CD8-positive, alpha-beta memory T cell (primary cell): ENCODE measurements at regions not wholly inside any gene's neighbourhood (a gene's known extent, or its start where the extent isn't known, plus 50 kb on each side); places are given as distances from the start of the nearest gene placed in this dataset.

Source experiments
- CTCF ChIA-PET: fragments of 350-600 bp; sonication (Branson Sonifier 250); formaldehyde crosslinking; loops from one replicate; lab custom pipeline; 2021; ENCODE audit warnings: antibody characterized with exemption; lab: Charles Lee
- POLR2A ChIA-PET: fragments of 350-600 bp; sonication (Branson Sonifier 250); formaldehyde crosslinking; loops from one replicate; lab custom pipeline; 2021; ENCODE audit warnings: antibody characterized with exemption; lab: Charles Lee
- DNase-seq, 5 donors: peaks; one replicate each; pipeline versions ENCODE4 v3.0.0 to v3.0.0-alpha.2; 2020 to 2022; ENCODE audit warnings: mixed read lengths in 1 of 5
- H3K27ac ChIP-seq: one replicate; pipeline ENCODE4 v1.7.0; 2013; ENCODE audit warnings: low read depth, mild to moderate bottlenecking, low read length, moderate library complexity
- H3K27me3 ChIP-seq: 2 replicates; pipeline ENCODE4 v1.7.0; 2013; ENCODE audit warnings: low read length, mild to moderate bottlenecking; ENCODE audit not compliant: insufficient read depth, poor library complexity, severe bottlenecking
- H3K36me3 ChIP-seq: 2 replicates; pipeline ENCODE4 v1.7.0; 2013; ENCODE audit warnings: mild to moderate bottlenecking, low read length, moderate library complexity; ENCODE audit not compliant: insufficient read depth
- H3K4me1 ChIP-seq: 2 replicates; pipeline ENCODE4 v1.7.0; 2013; ENCODE audit warnings: mild to moderate bottlenecking, low read length, moderate library complexity; ENCODE audit not compliant: insufficient read depth
- H3K4me3 ChIP-seq: 2 replicates; pipeline ENCODE4 v1.7.0; 2013; ENCODE audit warnings: mild to moderate bottlenecking, low read length
- H3K9me3 ChIP-seq: 2 replicates; pipeline ENCODE4 v1.7.0; 2013; ENCODE audit warnings: mild to moderate bottlenecking, low read length
- H3K27ac Mint-ChIP-seq, 8 donors: one replicate each; pipeline ENCODE4 v1.8.0; 2020 to 2021; ENCODE audit warnings: mixed read lengths in 8 of 8, mild to moderate bottlenecking in 6 of 8, inconsistent platforms in 3 of 8, moderate library complexity in 3 of 8
- H3K27me3 Mint-ChIP-seq, 2 donors: one replicate each; pipeline ENCODE4 v1.8.0; 2020 to 2021; ENCODE audit warnings: mixed read lengths in 2 of 2, mild to moderate bottlenecking in 1 of 2, moderate library complexity in 1 of 2
- H3K36me3 Mint-ChIP-seq, 3 donors: one replicate each; pipeline ENCODE4 v1.8.0; 2020 to 2021; ENCODE audit warnings: mixed read lengths in 3 of 3, inconsistent platforms in 1 of 3, mild to moderate bottlenecking in 1 of 3
- H3K4me1 Mint-ChIP-seq, 3 donors: one replicate each; pipeline ENCODE4 v1.8.0; 2020 to 2021; ENCODE audit warnings: mixed read lengths in 3 of 3, inconsistent platforms in 1 of 3, mild to moderate bottlenecking in 1 of 3
- H3K4me3 Mint-ChIP-seq, 7 donors: one replicate each; pipeline ENCODE4 v1.8.0; 2020 to 2021; ENCODE audit warnings: mixed read lengths in 7 of 7, mild to moderate bottlenecking in 6 of 7, moderate library complexity in 4 of 7, inconsistent platforms in 2 of 7
- H3K9me3 Mint-ChIP-seq, 5 donors: one replicate each; pipeline ENCODE4 v1.8.0; 2020 to 2022; ENCODE audit warnings: mixed read lengths in 5 of 5, mild to moderate bottlenecking in 3 of 5, moderate library complexity in 2 of 5, inconsistent platforms in 1 of 5

- Mint-ChIP-seq H3K27ac (no peak overlapping the region), H3K4me3 (no peak overlapping the region), H3K9me3 (no peaks in the 10 kb centered on the region), H3K4me1 (peaks cover 0 to 1% (median 0%) of the 10 kb centered on the region in 3 donors), H3K36me3 (no peaks in the 10 kb centered on the region), H3K27me3 (peaks cover 0 to 5% of the 10 kb centered on the region in 2 donors)
- Histone ChIP-seq H3K4me3 (no peak overlapping the region), H3K27ac (no peak overlapping the region), H3K27me3 (no peaks in the 10 kb centered on the region), H3K4me1 (no peaks in the 10 kb centered on the region), H3K9me3 (no peaks in the 10 kb centered on the region), H3K36me3 (no peaks in the 10 kb centered on the region)
- ChIA-PET CTCF (no interaction called here), POLR2A (no interaction called here)
- no peak for DNase-seq
Measured at GRCh38 chr9:89969881-89970639, 365.2 kb downstream of the GADD45G start.

- POLR2A ChIA-PET = no interaction called here
- H3K4me3 ChIP-seq = no peak overlapping the region
Measured at GRCh38 chr9:89970701-89971100, 365.9 kb downstream of the GADD45G start.

GRCh38 chr9:89972535-89972934, 367.7 kb downstream of the GADD45G start:
- Mint-ChIP-seq H3K36me3 (no peaks in the 10 kb centered on the region), H3K27me3 (peaks cover 0 to 5% of the 10 kb centered on the region in 2 donors), H3K4me3 (no peak overlapping the region), H3K9me3 (no peaks in the 10 kb centered on the region), H3K4me1 (peaks cover 0 to 1% (median 0%) of the 10 kb centered on the region in 3 donors), H3K27ac (no peak overlapping the region)
- ChIA-PET CTCF (no interaction called here), POLR2A (no interaction called here)
- no peak overlapping the region for H3K27ac ChIP-seq
- no peaks in the 10 kb centered on the region for H3K4me1 ChIP-seq
- no peaks in the 10 kb centered on the region for H3K36me3 ChIP-seq
- H3K4me3 ChIP-seq = no peak overlapping the region
- no peaks in the 10 kb centered on the region for H3K27me3 ChIP-seq
- no peak for DNase-seq
- H3K9me3 ChIP-seq = no peaks in the 10 kb centered on the region

More at GRCh38 chr9:89970701-89971100, 365.9 kb downstream of the GADD45G start:
- CTCF ChIA-PET = no interaction called here
- no peak for DNase-seq
- peaks cover 0 to 1% (median 0%) of the 10 kb centered on the region in 3 donors for H3K4me1 Mint-ChIP-seq
- Histone ChIP-seq H3K27ac (no peak overlapping the region), H3K9me3 (no peaks in the 10 kb centered on the region), H3K27me3 (no peaks in the 10 kb centered on the region), H3K36me3 (no peaks in the 10 kb centered on the region), H3K4me1 (no peaks in the 10 kb centered on the region)
- no peaks in the 10 kb centered on the region for H3K9me3 Mint-ChIP-seq
- no peaks in the 10 kb centered on the region for H3K36me3 Mint-ChIP-seq
- no peak overlapping the region for H3K4me3 Mint-ChIP-seq
- peak overlapping the region in 1 of 8 donors; percentile 71 for H3K27ac Mint-ChIP-seq
- peaks cover 0 to 5% of the 10 kb centered on the region in 2 donors for H3K27me3 Mint-ChIP-seq

- peaks cover 0 to 4% of the 10 kb centered on the region in 2 donors for H3K27me3 Mint-ChIP-seq
- H3K27me3 ChIP-seq = no peaks in the 10 kb centered on the region
- no peaks in the 10 kb centered on the region for H3K9me3 Mint-ChIP-seq
- no peak overlapping the region for H3K4me3 Mint-ChIP-seq
- ChIA-PET POLR2A (no interaction called here), CTCF (no interaction called here)
- no peak for DNase-seq
- no peaks in the 10 kb centered on the region for H3K36me3 ChIP-seq
- H3K4me1 Mint-ChIP-seq = no peaks in the 10 kb centered on the region
- H3K9me3 ChIP-seq = no peaks in the 10 kb centered on the region
- H3K27ac ChIP-seq = no peak overlapping the region
- H3K4me1 ChIP-seq = no peaks in the 10 kb centered on the region
- no peak overlapping the region for H3K27ac Mint-ChIP-seq
- no peak overlapping the region for H3K4me3 ChIP-seq
- H3K36me3 Mint-ChIP-seq = no peaks in the 10 kb centered on the region
Measured at GRCh38 chr9:89974582-89974981, 369.8 kb downstream of the GADD45G start.

GRCh38 chr9:89975024-89975423, 370.2 kb downstream of the GADD45G start:
- CTCF ChIA-PET = no interaction called here
- H3K27me3 Mint-ChIP-seq = peaks cover 0 to 4% of the 10 kb centered on the region in 2 donors
- H3K4me1 Mint-ChIP-seq = no peaks in the 10 kb centered on the region

GRCh38 chr9:89975630-89976029, 370.8 kb downstream of the GADD45G start:
- Histone ChIP-seq H3K4me3 (no peak overlapping the region), H3K4me1 (no peaks in the 10 kb centered on the region), H3K36me3 (no peaks in the 10 kb centered on the region), H3K27me3 (no peaks in the 10 kb centered on the region), H3K27ac (no peak overlapping the region), H3K9me3 (no peaks in the 10 kb centered on the region)
- ChIA-PET CTCF (no interaction called here), POLR2A (no interaction called here)
- no peak for DNase-seq
- Mint-ChIP-seq H3K9me3 (no peaks in the 10 kb centered on the region), H3K36me3 (no peaks in the 10 kb centered on the region), H3K27ac (no peak overlapping the region), H3K4me3 (no peak overlapping the region), H3K4me1 (no peaks in the 10 kb centered on the region), H3K27me3 (peaks cover 0 to 7% of the 10 kb centered on the region in 2 donors)

More at GRCh38 chr9:89975024-89975423, 370.2 kb downstream of the GADD45G start:
- Histone ChIP-seq H3K27me3 (no peaks in the 10 kb centered on the region), H3K36me3 (no peaks in the 10 kb centered on the region), H3K4me1 (no peaks in the 10 kb centered on the region), H3K27ac (no peak overlapping the region), H3K4me3 (no peak overlapping the region), H3K9me3 (no peaks in the 10 kb centered on the region)
- Mint-ChIP-seq H3K9me3 (no peaks in the 10 kb centered on the region), H3K36me3 (no peaks in the 10 kb centered on the region), H3K4me3 (no peak overlapping the region), H3K27ac (no peak overlapping the region)
- POLR2A ChIA-PET = no interaction called here
- no peak for DNase-seq

GRCh38 chr9:89978185-89978584, 373.4 kb downstream of the GADD45G start:
- Histone ChIP-seq H3K27ac (no peak overlapping the region), H3K4me1 (no peaks in the 10 kb centered on the region), H3K36me3 (no peaks in the 10 kb centered on the region), H3K4me3 (no peak overlapping the region), H3K9me3 (no peaks in the 10 kb centered on the region), H3K27me3 (no peaks in the 10 kb centered on the region)
- no peaks in the 10 kb centered on the region for H3K9me3 Mint-ChIP-seq
- ChIA-PET POLR2A (no interaction called here), CTCF (no interaction called here)
- peaks cover 5 to 20% of the 10 kb centered on the region in 2 donors for H3K27me3 Mint-ChIP-seq
- H3K4me3 Mint-ChIP-seq = no peak overlapping the region
- H3K27ac Mint-ChIP-seq = no peak overlapping the region
- DNase-seq = no peak
- H3K36me3 Mint-ChIP-seq = no peaks in the 10 kb centered on the region
- H3K4me1 Mint-ChIP-seq = no peaks in the 10 kb centered on the region

GRCh38 chr9:89980600-89980999, 375.8 kb downstream of the GADD45G start:
- POLR2A ChIA-PET = no interaction called here
- H3K9me3 Mint-ChIP-seq = no peaks in the 10 kb centered on the region
- H3K4me1 ChIP-seq = no peaks in the 10 kb centered on the region
- H3K27ac Mint-ChIP-seq = no peak overlapping the region
- CTCF ChIA-PET = no interaction called here
- H3K4me3 Mint-ChIP-seq = no peak overlapping the region
- no peaks in the 10 kb centered on the region for H3K36me3 Mint-ChIP-seq
- no peak for DNase-seq
- no peak overlapping the region for H3K27ac ChIP-seq
- no peaks in the 10 kb centered on the region for H3K9me3 ChIP-seq
- no peaks in the 10 kb centered on the region for H3K36me3 ChIP-seq
- H3K4me3 ChIP-seq = no peak overlapping the region
- no peaks in the 10 kb centered on the region for H3K4me1 Mint-ChIP-seq
- peaks cover 5 to 20% of the 10 kb centered on the region in 2 donors for H3K27me3 Mint-ChIP-seq
- no peaks in the 10 kb centered on the region for H3K27me3 ChIP-seq
